Common myeloid progenitor, CD34-positive (primary cell): ENCODE measurements at regions not wholly inside any gene's neighbourhood (a gene's known extent, or its start where the extent isn't known, plus 50 kb on each side); places are given as distances from the start of the nearest gene placed in this dataset.

Experiments
- CTCF ChIA-PET: fragments of 350-600 bp; sonication (Branson Sonifier 250); formaldehyde crosslinking; loops from one replicate; lab custom pipeline; 2021; ENCODE audit warnings: antibody characterized with exemption; lab: Charles Lee
- POLR2A ChIA-PET: fragments of 350-600 bp; sonication (Branson Sonifier 250); formaldehyde crosslinking; loops from one replicate; lab custom pipeline; 2021; ENCODE audit warnings: antibody characterized with exemption; lab: Charles Lee
- DNase-seq, 3 donors: peaks; one replicate each; pipeline versions ENCODE4 v3.0.0 to v3.0.0-alpha.2; 2013
- H3K27ac ChIP-seq, 2 experiments: 1 replicate in 1 of 2; 2 replicates in 1 of 2; pipeline ENCODE4 v1.7.0; 2013; ENCODE audit warnings: inconsistent platforms in 2 of 2, low read length in 2 of 2, mild to moderate bottlenecking in 2 of 2, low read depth in 1 of 2, moderate library complexity in 1 of 2; ENCODE audit not compliant: severe bottlenecking in 2 of 2, insufficient read depth in 1 of 2, poor library complexity in 1 of 2
- H3K27me3 ChIP-seq, 5 experiments: replicated peaks in 2 of 5; 1 replicate in 3 of 5; 2 replicates in 2 of 5; pipeline versions ENCODE4 v1.6.1 to v1.7.0; 2013; ENCODE audit warnings: low read length in 4 of 5, mild to moderate bottlenecking in 2 of 5, moderate library complexity in 2 of 5, inconsistent platforms in 1 of 5; ENCODE audit not compliant: insufficient read depth in 5 of 5, control insufficient read depth in 4 of 5
- H3K36me3 ChIP-seq, 4 experiments: 1 replicate in 2 of 4; 2 replicates in 2 of 4; pipeline versions ENCODE4 v1.6.1 to v1.7.0; 2013; ENCODE audit warnings: low read length in 3 of 4, control low read depth in 1 of 4, mild to moderate bottlenecking in 1 of 4; ENCODE audit not compliant: control insufficient read depth in 4 of 4, insufficient read depth in 4 of 4
- H3K4me1 ChIP-seq, 4 experiments: 1 replicate in 3 of 4; 2 replicates in 1 of 4; pipeline versions ENCODE4 v1.6.1 to v1.7.1; 2013; ENCODE audit warnings: low read length in 3 of 4, mild to moderate bottlenecking in 3 of 4, control low read depth in 1 of 4, inconsistent platforms in 1 of 4, moderate library complexity in 1 of 4; ENCODE audit not compliant: control insufficient read depth in 4 of 4, insufficient read depth in 4 of 4; ENCODE audit errors: control extremely low read depth in 1 of 4
- H3K4me3 ChIP-seq, 7 experiments: 1 replicate in 4 of 7; 2 replicates in 3 of 7; pipeline versions ENCODE4 v1.5.1 to v1.7.0; 2013; ENCODE audit warnings: mild to moderate bottlenecking in 7 of 7, low read length in 6 of 7, moderate library complexity in 6 of 7, inconsistent platforms in 2 of 7, low read depth in 2 of 7, control low read depth in 1 of 7; ENCODE audit not compliant: insufficient read depth in 4 of 7, control insufficient read depth in 1 of 7; ENCODE audit errors: extremely low read depth in 1 of 7
- H3K9me3 ChIP-seq, 5 experiments: 1 replicate in 4 of 5; 2 replicates in 1 of 5; pipeline versions ENCODE4 v1.6.1 to v1.7.1; 2013; ENCODE audit warnings: low read length in 4 of 5, mild to moderate bottlenecking in 2 of 5, inconsistent platforms in 1 of 5, low read depth in 1 of 5, moderate library complexity in 1 of 5; ENCODE audit not compliant: control insufficient read depth in 4 of 5, insufficient read depth in 2 of 5; ENCODE audit errors: control extremely low read depth in 1 of 5
- WGBS: methylation state at CpG from one replicate; pipeline ENCODE4 v1.1.5; 2013; ENCODE audit not compliant: insufficient coverage; 5-methylcytosine and 5-hydroxymethylcytosine counted together

DNA sequence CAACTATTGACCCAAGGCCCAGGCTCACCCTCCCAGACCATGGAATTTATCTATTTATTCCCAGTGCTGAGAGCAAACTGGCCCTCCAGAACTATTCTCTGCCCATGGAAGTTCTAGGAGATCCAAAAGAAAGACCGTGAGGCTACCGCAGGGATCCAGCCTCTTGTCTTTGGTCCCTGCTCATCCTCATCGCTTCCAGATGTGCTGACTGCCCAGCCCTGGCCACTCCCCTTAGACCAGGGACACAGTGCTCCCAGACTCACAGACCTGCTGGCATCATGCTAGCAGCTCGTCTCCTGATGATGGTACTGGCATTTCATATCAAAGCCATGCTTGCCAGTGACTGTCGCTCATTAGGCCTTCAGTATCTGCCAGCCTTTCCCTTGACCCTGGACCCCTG is 405.7 kb upstream of the PPP2R3A start:
- Histone ChIP-seq H3K27ac (no peak overlapping the region), H3K9me3 (no peaks in the 10 kb centered on the region), H3K4me1 (no peaks in the 10 kb centered on the region), H3K4me3 (no peak overlapping the region), H3K27me3 (no peaks in the 10 kb centered on the region), H3K36me3 (no peaks in the 10 kb centered on the region)
- CTCF ChIA-PET, result no interaction called here
- DNase-seq, result no peak
- 90% methylated on average over 5 of the region's 5 CpGs for WGBS
- POLR2A ChIA-PET, result no interaction called here

DNA sequence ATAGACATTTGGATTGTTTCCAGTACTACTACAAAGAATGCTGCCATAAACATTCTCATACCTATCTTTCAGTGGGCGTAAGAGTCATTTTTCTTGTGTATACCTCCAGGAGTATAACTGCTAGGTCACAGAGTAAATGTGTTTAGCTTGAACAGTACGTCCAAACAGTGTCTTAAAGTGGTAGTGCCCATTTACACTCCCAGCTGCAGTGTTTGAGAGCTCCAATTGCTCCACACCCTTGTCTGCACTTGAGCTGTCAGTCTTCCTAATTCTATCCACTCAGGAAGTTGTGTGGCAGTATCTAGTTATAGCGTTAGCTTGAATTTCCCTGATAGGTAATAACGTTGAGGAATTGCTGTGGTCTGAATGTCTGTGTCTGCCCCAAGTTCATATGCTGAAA is 404.7 kb upstream of the PPP2R3A start:
- Histone ChIP-seq H3K4me1 (no peaks in the 10 kb centered on the region), H3K9me3 (no peaks in the 10 kb centered on the region), H3K27me3 (no peaks in the 10 kb centered on the region), H3K4me3 (no peak overlapping the region), H3K27ac (no peak overlapping the region), H3K36me3 (no peaks in the 10 kb centered on the region)
- no peak for DNase-seq
- 100% methylated on average over 1 of the region's 4 CpGs for WGBS
- ChIA-PET CTCF (no interaction called here), POLR2A (no interaction called here)

DNA sequence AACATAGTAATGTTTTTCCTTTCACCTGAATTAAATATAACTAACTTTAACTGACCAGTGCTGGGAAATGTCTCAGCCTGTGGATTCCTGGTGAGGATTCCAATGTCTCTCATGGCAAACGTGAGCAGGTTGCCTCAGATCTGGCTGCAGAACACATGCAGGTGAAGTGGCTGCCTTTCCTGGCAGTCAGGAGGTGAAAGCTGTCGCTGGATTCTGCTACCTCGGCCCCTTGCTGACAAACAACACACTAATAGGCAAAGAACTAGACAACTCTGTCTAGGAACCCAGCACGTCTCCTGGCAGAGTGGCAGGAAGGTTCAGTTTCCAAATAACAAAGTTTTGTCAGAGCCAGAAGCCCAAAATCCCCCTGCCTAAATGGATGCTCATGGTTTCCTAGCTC is 400.8 kb upstream of the PPP2R3A start:
- Histone ChIP-seq H3K4me1 (no peaks in the 10 kb centered on the region), H3K27ac (no peak overlapping the region), H3K9me3 (no peaks in the 10 kb centered on the region), H3K36me3 (no peaks in the 10 kb centered on the region), H3K4me3 (no peak overlapping the region), H3K27me3 (no peaks in the 10 kb centered on the region)
- ChIA-PET CTCF (no interaction called here), POLR2A (no interaction called here)
- no peak for DNase-seq
- WGBS, result 97% methylated on average over 4 of the region's 4 CpGs

DNA sequence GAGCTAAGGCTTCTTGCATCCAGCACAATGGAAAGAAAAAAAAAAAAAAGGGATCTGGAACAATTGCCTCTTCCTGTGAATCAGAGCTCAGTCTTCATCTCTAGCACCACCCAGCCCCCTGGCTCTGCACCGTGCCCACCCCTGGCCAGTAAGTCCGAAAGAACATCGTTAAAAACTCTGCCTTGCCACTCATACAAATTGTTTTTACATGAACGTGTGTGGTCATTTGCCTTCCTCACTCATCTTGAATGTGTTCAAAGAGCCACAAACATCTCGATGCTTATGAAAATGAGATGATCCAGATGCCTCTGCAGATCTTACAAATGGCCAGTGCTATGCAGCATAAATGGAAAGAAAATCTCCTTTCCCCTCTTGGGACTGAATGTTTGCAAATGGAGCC is 400.0 kb upstream of the PPP2R3A start:
- H3K9me3 ChIP-seq, result no peaks in the 10 kb centered on the region
- H3K4me1 ChIP-seq, result no peaks in the 10 kb centered on the region
- no peak for DNase-seq
- H3K27me3 ChIP-seq, result no peaks in the 10 kb centered on the region
- no peak overlapping the region for H3K27ac ChIP-seq
- no peaks in the 10 kb centered on the region for H3K36me3 ChIP-seq
- ChIA-PET CTCF (no interaction called here), POLR2A (no interaction called here)
- no peak overlapping the region for H3K4me3 ChIP-seq
- whole genome bisulfite sequencing, result 85% methylated on average over 5 of the region's 5 CpGs

DNA sequence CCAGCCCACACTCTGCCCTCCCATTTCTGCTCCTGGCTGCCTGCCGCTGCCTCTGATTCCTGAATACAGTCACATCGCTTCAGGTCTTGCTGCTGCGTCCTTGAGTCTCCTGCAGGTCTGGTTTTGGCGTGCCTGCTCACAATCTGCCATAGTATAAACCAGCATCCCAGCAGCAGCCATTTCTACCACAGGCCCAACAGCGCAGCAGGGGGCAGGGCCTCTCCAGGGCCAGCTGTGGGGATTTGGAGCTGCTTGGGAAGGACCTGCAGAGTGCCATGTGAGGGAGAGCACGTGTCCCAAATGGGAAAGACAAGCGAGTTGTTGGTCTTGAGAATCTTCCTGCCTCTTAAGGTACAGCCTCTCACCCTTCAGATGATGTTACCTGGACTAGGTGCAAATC is 398.3 kb upstream of the PPP2R3A start:
- ChIA-PET CTCF (interaction anchor here (1.4 kb wide), 1 partner anchor 10 kb away, joined by 5 read pairs; no protein-coding TSS in a partner anchor), POLR2A (no interaction called here)
- WGBS, result 100% methylated on average over 3 of the region's 7 CpGs
- H3K4me1 ChIP-seq, result no peaks in the 10 kb centered on the region
- no peaks in the 10 kb centered on the region for H3K9me3 ChIP-seq
- H3K27ac ChIP-seq, result no peak overlapping the region
- DNase-seq, result no peak
- no peaks in the 10 kb centered on the region for H3K36me3 ChIP-seq
- no peak overlapping the region for H3K4me3 ChIP-seq
- H3K27me3 ChIP-seq, result no peaks in the 10 kb centered on the region

DNA sequence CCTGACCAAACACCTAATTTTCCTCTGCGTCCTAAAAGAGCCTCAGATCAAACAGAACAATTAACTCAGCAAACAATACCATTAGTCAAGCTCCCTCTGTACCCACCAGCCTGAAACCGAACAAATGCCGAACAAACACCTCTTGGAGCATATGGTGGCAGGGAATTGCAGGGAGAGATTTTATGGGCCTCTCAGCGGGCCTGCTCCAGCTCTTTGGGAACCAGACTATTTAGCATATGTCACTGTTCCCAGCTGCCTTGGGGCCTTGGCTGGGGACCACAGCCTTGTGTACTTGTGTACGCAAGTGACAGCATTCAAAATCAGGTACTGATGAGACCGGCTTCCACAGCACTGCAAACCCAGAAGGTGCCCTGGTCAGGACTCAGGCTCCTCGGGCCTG is 388.8 kb upstream of the PPP2R3A start:
- no peak overlapping the region for H3K4me3 ChIP-seq
- WGBS, result 75% methylated on average over 6 of the region's 7 CpGs
- no peaks in the 10 kb centered on the region for H3K27me3 ChIP-seq
- H3K36me3 ChIP-seq, result no peaks in the 10 kb centered on the region
- no peaks in the 10 kb centered on the region for H3K4me1 ChIP-seq
- H3K9me3 ChIP-seq, result peaks cover 0 to 3% (median 0%) of the 10 kb centered on the region in 5 experiments
- POLR2A ChIA-PET, result no interaction called here
- CTCF ChIA-PET, result interaction anchor here (1.9 kb wide), 1 partner anchor 10 kb away, joined by 5 read pairs; no protein-coding TSS in a partner anchor
- H3K27ac ChIP-seq, result no peak overlapping the region
- no peak for DNase-seq

DNA sequence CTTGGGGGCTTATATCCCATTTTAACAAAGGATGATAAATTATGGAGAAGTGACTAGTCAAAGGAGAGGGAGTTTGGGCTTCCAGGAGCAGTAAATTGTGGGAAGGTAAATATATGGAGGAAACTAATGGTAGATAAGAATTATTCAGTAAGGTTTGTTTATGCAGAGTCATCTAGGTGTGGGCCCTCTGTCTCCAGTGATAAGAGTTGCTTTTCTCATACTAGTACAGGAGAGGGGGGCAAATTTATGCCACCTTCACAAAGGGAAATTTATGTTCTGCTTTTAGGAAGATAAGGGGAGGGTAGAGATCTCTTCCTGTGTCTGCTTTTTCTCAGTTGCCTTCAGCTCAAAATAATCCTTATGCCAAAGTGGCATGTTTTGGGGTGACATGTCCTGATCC is 383.7 kb upstream of the PPP2R3A start:
- POLR2A ChIA-PET, result no interaction called here
- H3K27me3 ChIP-seq, result no peaks in the 10 kb centered on the region
- no peaks in the 10 kb centered on the region for H3K36me3 ChIP-seq
- H3K4me1 ChIP-seq, result no peaks in the 10 kb centered on the region
- H3K9me3 ChIP-seq, result peaks cover 0 to 21% (median 3%) of the 10 kb centered on the region in 5 experiments
- H3K4me3 ChIP-seq, result no peak overlapping the region
- H3K27ac ChIP-seq, result no peak overlapping the region
- peak in 1 of 3 donors; percentile 1 for DNase-seq
- CTCF ChIA-PET, result no interaction called here
